PC-9 (cell line): ENCODE measurements at regions not wholly inside any gene's neighbourhood (a gene's known extent, or its start where the extent isn't known, plus 50 kb on each side); places are given as distances from the start of the nearest gene placed in this dataset.
A peak's percentile ranks its signal among the peaks of the same experiment; 100 is the strongest.

Experiments used
- BruUV-seq: library from RNA; stranded (reverse); fragments of 400-500 nt; replicated peaks from 2 replicates; lab custom pipeline; 2021; lab: Mats Ljungman, UMichigan
- CTCF ChIA-PET: fragments of 300-600 bp; sonication (Branson Sonifier 250); formaldehyde crosslinking; loops from one replicate; lab custom pipeline; 2022; ENCODE audit warnings: antibody characterized with exemption; lab: Charles Lee
- POLR2A ChIA-PET: fragments of 300-600 bp; sonication (Branson Sonifier 250); formaldehyde crosslinking; loops from one replicate; lab custom pipeline; 2022; ENCODE audit warnings: antibody characterized with exemption; ENCODE audit not compliant: unreplicated experiment; lab: Charles Lee
- DNase-seq, 2 experiments: peaks; one replicate each; pipeline versions ENCODE4 v3.0.0 to v3.0.0-alpha.2; 2015 to 2022; ENCODE audit warnings: mixed read lengths in 1 of 2
- H2AFZ ChIP-seq: fragments of 200-600 bp; sonication (generic); 2 replicates; pipeline ENCODE4 v1.8.1; 2017; ENCODE audit warnings: antibody characterized with exemption
- H3F3A ChIP-seq: fragments of 200-600 bp; sonication (generic); 2 replicates; pipeline ENCODE4 v1.8.1; 2017; ENCODE audit warnings: antibody characterized with exemption, mild to moderate bottlenecking, low read depth; ENCODE audit not compliant: insufficient read depth
- H3K27ac ChIP-seq: fragments of 200-600 bp; sonication (generic); 2 replicates; pipeline ENCODE4 v1.6.1; 2016; ENCODE audit warnings: mixed run types
- H3K27me3 ChIP-seq: fragments of 200-600 bp; sonication (generic); 2 replicates; pipeline ENCODE4 v1.6.1; 2016; ENCODE audit warnings: low read depth, mixed run types; ENCODE audit not compliant: insufficient read depth
- H3K36me3 ChIP-seq: fragments of 200-600 bp; sonication (generic); 2 replicates; pipeline ENCODE4 v1.6.1; 2016; ENCODE audit warnings: low read depth, mixed run types
- H3K4me1 ChIP-seq: fragments of 200-600 bp; sonication (generic); replicated peaks from 2 replicates; pipeline ENCODE4 v1.6.1; 2016; ENCODE audit warnings: mixed run types; ENCODE audit not compliant: insufficient read depth
- H3K4me2 ChIP-seq: fragments of 200-600 bp; sonication (generic); 2 replicates; pipeline ENCODE4 v1.6.1; 2017; ENCODE audit warnings: mixed run types
- H3K4me3 ChIP-seq: fragments of 200-600 bp; sonication (generic); 2 replicates; pipeline ENCODE4 v1.6.1; 2016; ENCODE audit warnings: mixed run types
- H3K79me2 ChIP-seq: fragments of 200-600 bp; sonication (generic); 2 replicates; pipeline ENCODE4 v1.6.1; 2017; ENCODE audit warnings: low read depth, mixed run types
- H3K9me2 ChIP-seq: fragments of 200-600 bp; sonication (generic); 2 replicates; pipeline ENCODE4 v1.8.1; 2017; ENCODE audit warnings: mild to moderate bottlenecking; ENCODE audit not compliant: insufficient read depth
- H3K9me3 ChIP-seq: fragments of 200-600 bp; sonication (generic); 2 replicates; pipeline ENCODE4 v1.8.1; 2016; ENCODE audit warnings: low read depth; ENCODE audit not compliant: insufficient read depth
- H4K20me1 ChIP-seq: fragments of 200-600 bp; sonication (generic); 2 replicates; pipeline ENCODE4 v1.8.1; 2017; ENCODE audit not compliant: insufficient read depth
- CTCF ChIP-seq: fragments of 200-600 bp; sonication (generic); conservative IDR thresholded peaks from 2 replicates; pipeline ENCODE4 v1.6.1; 2017; ENCODE audit warnings: mixed run types, antibody characterized with exemption, mild to moderate bottlenecking, moderate library complexity
- EZH2 ChIP-seq: fragments of 200-600 bp; sonication (generic); IDR thresholded peaks from 2 replicates; pipeline ENCODE4 v1.8.0; 2017; ENCODE audit warnings: antibody characterized with exemption, low read depth
- intact Hi-C: fragments of 100-400 bp; cut with micrococcal nuclease; formaldehyde crosslinking; loops from one replicate; pipeline ENCODE4 v1.10.0; 2022; ENCODE audit not compliant: unreplicated experiment

GRCh38 chr6:12586721-12587480, 129.7 kb upstream of the PHACTR1 start:
- Histone ChIP-seq H3K4me2 (peak overlapping the region; percentile 14; the same call in 1 of the 2 replicates), H3K4me1 (peaks cover 5% of the 10 kb centered on the region), H3K9me3 (no peaks in the 10 kb centered on the region; the same call in 1 of the 2 replicates), H2AFZ (no peak overlapping the region), H3K79me2 (no peaks in the 10 kb centered on the region), H3K36me3 (no peaks in the 10 kb centered on the region), H3K4me3 (no peak overlapping the region), H3K27ac (no peak overlapping the region), H3K27me3 (no peaks in the 10 kb centered on the region), H3F3A (no peaks in the 10 kb centered on the region), H4K20me1 (no peaks in the 10 kb centered on the region), H3K9me2 (no peaks in the 10 kb centered on the region)
- intact Hi-C loops, result loop anchor here (2.0 kb wide), 1 partner anchor 14 kb away; no protein-coding TSS in a partner anchor
- DNase-seq, result peak in 1 of 2 experiments; percentile 68
- no TSS peak for BruUV-seq
- TF ChIP-seq EZH2, result no peak
- no peak for TF ChIP-seq CTCF
- ChIA-PET CTCF (interaction anchor here (0.6 kb wide), 1 partner anchor 11 kb away, joined by 3 read pairs; no protein-coding TSS in a partner anchor), POLR2A (no interaction called here)

DNA sequence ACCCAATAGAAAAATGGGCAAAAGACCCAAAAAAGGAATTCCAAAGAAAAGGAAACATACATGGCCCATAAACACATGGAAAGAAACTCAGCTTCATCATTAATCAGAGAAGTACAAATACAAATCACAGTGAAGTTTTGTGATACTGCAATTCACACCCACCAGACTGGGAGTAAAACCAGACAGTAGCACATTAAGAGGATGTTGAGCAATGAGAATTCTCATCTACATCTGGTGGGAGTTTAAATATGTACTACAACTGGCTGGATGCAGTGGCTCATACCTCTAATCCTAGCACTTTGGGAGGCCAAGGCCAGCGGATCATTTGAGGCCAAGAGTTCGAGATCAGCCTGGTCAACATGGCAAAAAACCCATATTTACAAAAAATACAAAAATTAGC, 125.7 kb upstream of the PHACTR1 start:
- DNase-seq, result no peak
- no peak overlapping the region for H3K4me3 ChIP-seq
- H4K20me1 ChIP-seq, result no peaks in the 10 kb centered on the region
- H3K4me2 ChIP-seq, result no peak overlapping the region
- no peaks in the 10 kb centered on the region for H3K9me2 ChIP-seq
- H3K27ac ChIP-seq, result no peak overlapping the region
- no peaks in the 10 kb centered on the region for H3K27me3 ChIP-seq
- ChIA-PET CTCF (no interaction called here), POLR2A (no interaction called here)
- H2AFZ ChIP-seq, result no peak overlapping the region
- intact Hi-C loops, result loop anchor here (5.0 kb wide), 1 partner anchor 44 kb away; no protein-coding TSS in a partner anchor
- no peaks in the 10 kb centered on the region for H3K79me2 ChIP-seq
- H3F3A ChIP-seq, result no peaks in the 10 kb centered on the region
- H3K9me3 ChIP-seq, result no peaks in the 10 kb centered on the region
- H3K4me1 ChIP-seq, result peaks cover 25% of the 10 kb centered on the region
- BruUV-seq, result no TSS peak
- TF ChIP-seq CTCF (no peak), EZH2 (no peak)
- no peaks in the 10 kb centered on the region for H3K36me3 ChIP-seq

DNA sequence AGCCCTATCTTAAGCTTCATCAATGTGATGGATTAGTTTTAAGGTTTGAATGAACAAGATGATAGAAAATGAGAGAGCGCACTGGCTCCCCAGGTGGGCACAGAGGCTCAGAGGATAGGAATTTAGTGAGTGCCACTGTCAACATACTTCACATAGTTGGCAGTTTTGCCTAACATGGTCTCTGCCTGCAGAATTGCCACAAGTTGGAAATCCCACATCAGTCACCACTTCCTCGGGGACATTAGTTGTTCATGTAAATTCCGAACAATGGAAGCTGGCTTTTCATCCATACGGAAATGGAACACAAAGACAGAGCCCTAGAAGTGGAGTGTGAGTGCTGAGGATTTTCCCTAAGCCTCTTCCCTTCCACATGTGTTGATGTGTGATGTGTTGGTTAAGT, 123.9 kb upstream of the PHACTR1 start:
- peak; percentile 53 to 85 for DNase-seq
- intact Hi-C loops, result loop anchor here (1.0 to 5.0 kb wide), 2 partner anchors 45 to 278 kb away; no protein-coding TSS in a partner anchor
- Histone ChIP-seq H3F3A (no peaks in the 10 kb centered on the region), H3K4me3 (no peak overlapping the region), H4K20me1 (no peaks in the 10 kb centered on the region), H2AFZ (no peak overlapping the region), H3K9me2 (no peaks in the 10 kb centered on the region), H3K4me2 (no peak overlapping the region), H3K4me1 (peaks cover 19% of the 10 kb centered on the region), H3K27me3 (no peaks in the 10 kb centered on the region), H3K9me3 (no peaks in the 10 kb centered on the region), H3K79me2 (no peaks in the 10 kb centered on the region), H3K27ac (no peak overlapping the region), H3K36me3 (no peaks in the 10 kb centered on the region)
- CTCF ChIA-PET, result no interaction called here
- POLR2A ChIA-PET, result interaction anchor here (0.8 kb wide), 1 partner anchor 104 kb away, joined by 6 read pairs; no protein-coding TSS in a partner anchor
- BruUV-seq, result no TSS peak
- TF ChIP-seq EZH2, result no peak
- TF ChIP-seq CTCF, result no peak
